Vagina (tissue), 2 donors: ENCODE measurements at regions not wholly inside any gene's neighbourhood (a gene's known extent, or its start where the extent isn't known, plus 50 kb on each side); places are given as distances from the start of the nearest gene placed in this dataset.

Experiments
- DNase-seq, 2 donors: peaks; one replicate each; pipeline ENCODE4 v3.0.0-alpha.2; 2017; ENCODE audit errors: extremely low spot score in 2 of 2
- H3K27ac ChIP-seq: fragments of 200-600 bp; sonication (generic); one replicate; pipeline ENCODE4 v1.5.1; 2019
- H3K27me3 ChIP-seq: fragments of 200-600 bp; sonication (generic); one replicate; pipeline ENCODE4 v1.5.1; 2019
- H3K36me3 ChIP-seq, 2 donors: fragments of 200-600 bp; sonication (generic); one replicate each; pipeline ENCODE4 v1.5.1; 2017 to 2019
- H3K4me1 ChIP-seq: fragments of 200-600 bp; sonication (generic); one replicate; pipeline ENCODE4 v1.5.1; 2019
- H3K4me3 ChIP-seq, 2 donors: fragments of 200-600 bp; sonication (generic); 1 replicate in 1 of 2; 2 replicates in 1 of 2; pipeline ENCODE4 v1.5.1; 2016 to 2019
- H3K9me3 ChIP-seq: fragments of 200-600 bp; sonication (generic); one replicate; pipeline ENCODE4 v1.5.1; 2019
- POLR2A ChIP-seq, 2 donors: fragments of 450-650 bp; IDR thresholded peaks; one replicate each; pipeline ENCODE4 v1.6.1; 2017; ENCODE audit warnings: antibody characterized with exemption in 2 of 2, mild to moderate bottlenecking in 2 of 2, moderate library complexity in 2 of 2
- POLR2AphosphoS5 ChIP-seq, 2 donors: sonication (generic); formaldehyde crosslinking; IDR thresholded peaks; one replicate each; pipeline ENCODE4 v1.9.0; 2017; ENCODE audit warnings: antibody characterized with exemption in 2 of 2, mild to moderate bottlenecking in 2 of 2, low read depth in 1 of 2; ENCODE audit not compliant: insufficient read depth in 1 of 2
- intact Hi-C: fragments of 100-400 bp; cut with DNase I; formaldehyde crosslinking; loops from one replicate; pipeline ENCODE4 v1.15.1; 2023
- TF ChIP-seq, protein P1 (sequence below), 3 experiments: fragments of 450-650 bp in 2 of 3; fragments of 200-600 bp in 1 of 3; sonication (generic) in 1 of 3; IDR thresholded peaks; one replicate each; pipeline ENCODE4 v1.5.1; 2017 to 2019; ENCODE audit warnings: antibody characterized with exemption in 3 of 3, mild to moderate bottlenecking in 2 of 3, moderate library complexity in 2 of 3

DNA sequence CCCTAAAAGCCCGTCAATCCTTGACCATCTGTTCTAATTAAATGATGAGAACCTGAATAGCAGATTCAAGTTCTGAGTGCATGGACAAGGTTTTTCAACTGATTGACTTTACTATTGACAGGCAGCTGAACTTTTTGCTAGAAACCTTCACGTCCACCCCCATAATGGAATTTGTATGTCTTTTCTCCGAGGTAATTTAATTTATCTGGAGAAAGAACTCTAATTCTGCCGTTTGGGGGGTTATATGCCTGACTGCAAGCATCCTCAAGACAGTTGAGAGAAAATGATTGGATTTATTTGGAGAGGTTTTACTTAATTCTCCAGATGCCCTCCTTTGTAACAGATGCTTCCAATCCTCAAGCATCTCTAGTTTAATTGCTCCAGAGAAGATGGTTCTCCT is 1053.4 kb upstream of the AUTS2 start:
- intact Hi-C loops = no loop called here
- Histone ChIP-seq H3K27me3 (no peaks in the 10 kb centered on the region), H3K9me3 (no peaks in the 10 kb centered on the region), H3K4me1 (no peaks in the 10 kb centered on the region), H3K36me3 (no peaks in the 10 kb centered on the region), H3K27ac (no peak overlapping the region), H3K4me3 (no peak overlapping the region)
- no peak for DNase-seq
- TF ChIP-seq, protein P1, sequence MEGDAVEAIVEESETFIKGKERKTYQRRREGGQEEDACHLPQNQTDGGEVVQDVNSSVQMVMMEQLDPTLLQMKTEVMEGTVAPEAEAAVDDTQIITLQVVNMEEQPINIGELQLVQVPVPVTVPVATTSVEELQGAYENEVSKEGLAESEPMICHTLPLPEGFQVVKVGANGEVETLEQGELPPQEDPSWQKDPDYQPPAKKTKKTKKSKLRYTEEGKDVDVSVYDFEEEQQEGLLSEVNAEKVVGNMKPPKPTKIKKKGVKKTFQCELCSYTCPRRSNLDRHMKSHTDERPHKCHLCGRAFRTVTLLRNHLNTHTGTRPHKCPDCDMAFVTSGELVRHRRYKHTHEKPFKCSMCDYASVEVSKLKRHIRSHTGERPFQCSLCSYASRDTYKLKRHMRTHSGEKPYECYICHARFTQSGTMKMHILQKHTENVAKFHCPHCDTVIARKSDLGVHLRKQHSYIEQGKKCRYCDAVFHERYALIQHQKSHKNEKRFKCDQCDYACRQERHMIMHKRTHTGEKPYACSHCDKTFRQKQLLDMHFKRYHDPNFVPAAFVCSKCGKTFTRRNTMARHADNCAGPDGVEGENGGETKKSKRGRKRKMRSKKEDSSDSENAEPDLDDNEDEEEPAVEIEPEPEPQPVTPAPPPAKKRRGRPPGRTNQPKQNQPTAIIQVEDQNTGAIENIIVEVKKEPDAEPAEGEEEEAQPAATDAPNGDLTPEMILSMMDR (IDR thresholded peaks at IDR 0.05) = no peak
- TF ChIP-seq POLR2A (IDR thresholded peaks at IDR 0.05) = no peak
- no peak for TF ChIP-seq POLR2AphosphoS5 (IDR thresholded peaks at IDR 0.05; ENCODE audit: insufficient read depth in 1 of 2, low read depth in 1 of 2)

DNA sequence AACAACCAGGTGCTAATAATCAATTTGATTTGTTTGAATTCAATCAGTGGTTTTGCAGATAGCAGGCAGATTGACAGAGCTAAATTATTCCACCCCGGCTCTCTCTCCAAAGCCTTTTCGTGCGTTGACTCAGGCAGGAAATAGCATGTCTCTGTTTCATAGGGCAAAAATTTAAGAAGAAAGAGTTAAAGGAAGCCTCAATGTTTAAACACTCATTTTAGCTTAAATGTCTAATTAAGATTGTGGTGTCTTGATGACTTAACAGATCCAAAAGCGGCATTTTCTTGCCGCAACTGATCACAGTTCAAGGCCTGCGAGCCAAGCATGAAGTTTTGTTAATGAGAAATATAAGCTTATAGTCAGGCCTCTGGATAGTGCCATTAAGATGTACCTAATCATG is 1051.1 kb upstream of the AUTS2 start:
- no peaks in the 10 kb centered on the region for H3K9me3 ChIP-seq
- DNase-seq = no peak
- TF ChIP-seq POLR2AphosphoS5 (IDR thresholded peaks at IDR 0.05; ENCODE audit: insufficient read depth in 1 of 2, low read depth in 1 of 2) = no peak
- TF ChIP-seq, protein P1 (IDR thresholded peaks at IDR 0.05) = no peak
- no peak for TF ChIP-seq POLR2A (IDR thresholded peaks at IDR 0.05)

DNA sequence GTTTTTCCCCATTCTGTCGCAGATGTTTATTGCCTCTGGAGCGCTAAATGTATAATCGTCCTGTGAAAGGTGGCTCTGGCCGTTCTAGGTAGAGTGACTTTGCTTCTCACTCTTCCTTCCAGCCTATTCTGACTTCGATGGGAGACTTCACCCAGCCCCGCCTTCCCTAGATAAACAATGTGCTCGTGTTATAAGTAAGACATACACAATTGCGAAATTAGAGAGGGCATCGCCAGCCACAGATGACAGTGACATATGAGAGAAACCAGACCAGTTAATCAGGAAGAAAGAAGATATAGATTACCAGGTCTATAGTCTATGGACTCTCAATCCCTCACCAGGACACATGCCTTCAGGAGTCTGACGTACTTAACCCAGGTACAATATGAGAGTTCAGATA is 1050.5 kb upstream of the AUTS2 start:
- Histone ChIP-seq H3K4me1 (no peaks in the 10 kb centered on the region), H3K4me3 (no peak overlapping the region), H3K27ac (no peak overlapping the region), H3K27me3 (no peaks in the 10 kb centered on the region), H3K9me3 (no peaks in the 10 kb centered on the region), H3K36me3 (no peaks in the 10 kb centered on the region)
- intact Hi-C loops = no loop called here
- no peak for DNase-seq
- no peak for TF ChIP-seq POLR2A (IDR thresholded peaks at IDR 0.05)
- TF ChIP-seq, protein P1 (IDR thresholded peaks at IDR 0.05) = no peak
- TF ChIP-seq POLR2AphosphoS5 (IDR thresholded peaks at IDR 0.05; ENCODE audit: insufficient read depth in 1 of 2, low read depth in 1 of 2) = no peak

More for the DNA sequence above, 1051.1 kb upstream of the AUTS2 start:
- H3K36me3 ChIP-seq = no peaks in the 10 kb centered on the region
- no peaks in the 10 kb centered on the region for H3K27me3 ChIP-seq
- no peak overlapping the region for H3K4me3 ChIP-seq
- intact Hi-C loops = no loop called here
- no peaks in the 10 kb centered on the region for H3K4me1 ChIP-seq
- no peak overlapping the region for H3K27ac ChIP-seq

DNA sequence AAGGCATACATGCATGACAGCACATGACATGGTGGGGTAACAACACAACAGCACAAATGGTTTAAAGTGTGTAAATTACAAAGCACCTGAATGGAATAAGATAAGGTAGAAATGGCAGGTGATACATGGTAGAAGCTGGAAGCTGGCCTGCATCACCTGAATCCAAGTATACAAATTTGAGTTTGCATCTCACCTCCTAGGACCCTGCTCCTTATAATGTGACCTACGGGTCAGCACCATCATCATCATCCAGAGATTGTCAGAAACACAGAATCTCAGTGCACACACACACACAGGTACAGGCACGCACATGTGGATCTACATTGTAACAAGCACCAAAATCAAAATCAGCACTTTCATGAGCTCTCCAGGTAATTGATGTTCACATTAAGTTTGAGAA is 1048.2 kb upstream of the AUTS2 start:
- Histone ChIP-seq H3K27ac (no peak overlapping the region), H3K4me1 (no peaks in the 10 kb centered on the region), H3K27me3 (no peaks in the 10 kb centered on the region), H3K4me3 (no peak overlapping the region), H3K36me3 (no peaks in the 10 kb centered on the region), H3K9me3 (no peaks in the 10 kb centered on the region)
- no peak for DNase-seq
- intact Hi-C loops = no loop called here
- no peak for TF ChIP-seq POLR2A (IDR thresholded peaks at IDR 0.05)
- TF ChIP-seq POLR2AphosphoS5 (IDR thresholded peaks at IDR 0.05; ENCODE audit: insufficient read depth in 1 of 2, low read depth in 1 of 2) = no peak
- TF ChIP-seq, protein P1 (IDR thresholded peaks at IDR 0.05) = no peak

DNA sequence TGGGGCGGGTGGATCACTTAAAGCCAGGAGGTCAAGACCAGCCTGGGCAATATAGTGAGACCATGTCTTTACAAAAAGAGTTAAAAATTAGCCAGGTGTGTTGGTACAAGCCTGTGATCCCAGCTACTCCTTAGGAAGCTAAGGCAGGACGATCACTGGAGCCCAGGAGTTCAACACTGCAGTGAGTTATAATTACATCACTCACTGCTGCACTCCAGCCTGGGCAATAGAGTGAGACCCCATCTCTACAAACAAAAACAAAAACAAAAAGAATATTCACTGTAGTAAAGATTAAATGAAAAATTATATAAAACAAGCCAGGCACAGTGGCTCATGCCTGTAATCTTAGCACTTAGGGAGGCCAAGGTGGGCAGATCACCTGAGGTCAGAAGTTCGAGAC is 1047.6 kb upstream of the AUTS2 start:
- no peak for DNase-seq
- no peak overlapping the region for H3K27ac ChIP-seq
- H3K9me3 ChIP-seq = no peaks in the 10 kb centered on the region
- no peak overlapping the region for H3K4me3 ChIP-seq
- intact Hi-C loops = no loop called here
- no peaks in the 10 kb centered on the region for H3K36me3 ChIP-seq
- TF ChIP-seq, protein P1 (IDR thresholded peaks at IDR 0.05) = no peak
- TF ChIP-seq POLR2A (IDR thresholded peaks at IDR 0.05) (no peak), POLR2AphosphoS5 (IDR thresholded peaks at IDR 0.05; ENCODE audit: insufficient read depth in 1 of 2, low read depth in 1 of 2) (no peak)
- no peaks in the 10 kb centered on the region for H3K27me3 ChIP-seq
- H3K4me1 ChIP-seq = no peaks in the 10 kb centered on the region
